ENCODE measurements at regions not wholly inside any gene's neighbourhood (a gene's known extent, or its start where the extent isn't known, plus 50 kb on each side); places are given as distances from the start of the nearest gene placed in this dataset.

DNA sequence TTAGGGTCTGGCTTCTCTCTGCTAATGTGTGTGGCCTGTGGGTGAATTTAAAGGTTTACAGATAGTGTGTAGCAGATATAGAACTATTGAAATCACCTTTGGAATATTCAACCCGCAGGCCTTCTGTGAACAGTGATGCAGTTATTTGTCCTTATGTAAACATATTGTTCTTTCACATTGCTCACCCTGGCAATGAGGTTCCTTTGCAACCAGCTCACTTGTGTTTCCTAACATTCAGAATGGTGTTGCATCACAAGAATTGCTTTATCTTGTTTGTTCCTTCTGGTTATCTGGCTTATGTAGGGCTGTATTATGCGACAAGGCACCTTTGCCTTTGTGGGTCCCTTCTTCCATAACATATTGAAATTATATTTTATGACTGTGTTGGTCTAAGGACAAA, 370.3 kb downstream of the NNT start:
- intact Hi-C loops (cut with DNase I, micrococcal nuclease): no loop called here
- DNase-seq (no peak), ATAC-seq (no peak)

- DNase-seq (no peak), ATAC-seq (no peak)
- intact Hi-C loops (cut with DNase I, micrococcal nuclease): no loop called here
Observed at GRCh38 chr5:43967165-43967564, 364.2 kb downstream of the NNT start.

DNA sequence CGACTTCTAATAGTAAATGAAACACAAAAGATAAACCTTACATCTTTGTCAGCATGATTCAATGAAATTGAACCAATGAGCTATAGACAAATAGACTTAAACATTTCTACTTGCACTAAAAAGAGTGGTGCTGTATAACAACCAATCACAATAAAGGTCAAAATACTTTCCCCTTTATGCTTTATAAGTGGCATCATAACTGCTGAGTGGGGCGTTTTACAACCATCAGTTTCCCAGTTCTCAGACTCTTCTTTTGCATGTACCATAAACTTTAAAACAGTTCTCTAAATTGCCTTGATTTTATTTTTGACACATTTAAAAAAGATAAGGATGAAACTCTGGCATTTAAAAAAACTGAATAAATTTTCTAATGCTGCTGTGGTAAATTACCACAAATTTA, 356.2 kb downstream of the NNT start:
- no peak for ATAC-seq
- intact Hi-C loops (cut with DNase I, micrococcal nuclease): no loop called here
- DNase-seq: no peak

DNA sequence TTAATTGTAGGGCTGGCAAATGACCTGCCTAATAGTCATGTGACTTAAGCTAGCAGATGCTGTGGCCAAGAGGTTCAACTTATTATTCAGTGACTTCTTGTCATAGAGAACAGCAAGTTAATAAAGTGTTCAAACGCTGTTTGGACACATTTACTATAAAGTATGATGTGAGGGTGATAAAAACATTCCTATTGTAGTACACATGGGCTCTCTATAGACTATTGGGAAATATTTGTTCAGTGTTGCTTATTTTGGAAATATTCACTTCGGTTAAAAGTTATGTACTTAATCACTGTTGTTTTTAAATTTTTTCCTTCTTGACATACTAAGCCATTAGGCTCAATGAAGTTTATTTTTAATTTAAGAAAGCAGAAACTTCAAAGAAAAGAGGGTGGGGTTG, 345.0 kb downstream of the NNT start:
- DNase-seq: no peak
- no peak for ATAC-seq
- intact Hi-C loops (cut with DNase I, micrococcal nuclease): no loop called here

DNA sequence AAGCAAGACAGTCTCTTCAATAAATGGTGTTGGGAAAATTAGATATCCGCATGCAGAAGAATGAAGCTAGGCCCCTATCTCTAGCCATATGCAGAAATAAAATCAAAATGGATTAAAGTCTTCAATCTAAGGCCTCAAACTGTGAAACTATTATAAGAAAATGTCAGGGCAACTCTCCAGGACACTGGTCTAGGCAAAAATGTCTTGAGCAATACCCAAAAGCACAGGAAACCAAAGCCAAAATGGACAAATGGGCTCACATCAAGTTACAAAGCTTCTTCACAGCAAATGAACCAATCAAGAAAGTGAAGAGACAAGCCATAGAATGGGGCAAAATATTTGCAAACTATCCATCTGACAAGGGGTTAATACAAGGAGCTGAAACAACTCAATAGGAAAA, 338.8 kb downstream of the NNT start:
- DNase-seq: no peak
- intact Hi-C loops (cut with DNase I, micrococcal nuclease): no loop called here
- no peak for ATAC-seq

- ATAC-seq (no peak), DNase-seq (no peak)
- intact Hi-C loops (cut with DNase I, micrococcal nuclease): no loop called here
Observed at GRCh38 chr5:43940562-43940961, 337.6 kb downstream of the NNT start.

- intact Hi-C loops (cut with DNase I, micrococcal nuclease): no loop called here
- no peak for ATAC-seq
Observed at GRCh38 chr5:43926923-43927322, 323.9 kb downstream of the NNT start.

GRCh38 chr5:43920422-43920821, 317.4 kb downstream of the NNT start:
- intact Hi-C loops (cut with DNase I, micrococcal nuclease): no loop called here
- DNase-seq (no peak), ATAC-seq (no peak)

More at GRCh38 chr5:43926923-43927322, 323.9 kb downstream of the NNT start:
- DNase-seq: no peak

DNA sequence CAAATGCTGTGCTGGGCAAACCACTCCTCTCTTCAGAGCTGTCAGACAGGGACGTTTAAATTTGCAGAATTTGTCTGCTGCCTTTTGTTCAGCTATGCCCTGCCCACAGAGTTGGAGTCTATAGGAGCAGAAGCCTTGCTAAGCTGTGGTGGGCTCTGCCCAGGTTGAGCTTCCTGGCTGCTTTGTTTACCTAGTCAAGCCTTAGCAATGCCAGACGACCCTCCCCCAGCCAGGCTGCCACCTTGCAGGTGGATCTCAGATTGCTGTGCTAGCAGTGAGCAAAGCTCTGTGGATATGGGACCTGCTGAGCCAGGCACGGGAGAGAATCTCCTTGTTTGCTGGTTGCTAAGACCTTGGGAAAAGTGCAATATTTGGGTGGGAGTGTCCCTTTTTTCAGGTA, 314.9 kb downstream of the NNT start:
- intact Hi-C loops (cut with DNase I, micrococcal nuclease): no loop called here
- DNase-seq (no peak), ATAC-seq (no peak)

GRCh38 chr5:43903129-43903528, 300.1 kb downstream of the NNT start:
- DNase-seq (no peak), ATAC-seq (no peak)
- intact Hi-C loops (cut with DNase I, micrococcal nuclease): no loop called here

DNA sequence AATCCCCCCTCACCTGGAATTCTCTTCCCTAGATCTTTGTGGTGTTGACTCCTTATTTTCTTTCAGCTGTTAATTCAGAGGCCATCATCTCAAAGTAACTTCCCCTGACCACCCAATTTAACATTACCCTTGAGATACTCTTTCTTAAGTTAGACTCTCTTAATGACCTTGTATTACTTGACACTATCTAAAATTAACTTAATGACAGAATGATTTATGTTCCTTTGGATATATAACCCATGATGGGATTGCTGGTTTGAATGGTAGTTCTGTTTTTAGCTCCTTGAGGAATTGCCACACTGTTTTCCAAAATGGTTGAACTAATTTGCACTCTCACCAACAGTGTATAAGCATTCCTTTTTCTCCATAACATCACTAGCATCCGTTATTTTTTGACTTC, 298.0 kb downstream of the NNT start:
- DNase-seq (no peak), ATAC-seq (no peak)
- intact Hi-C loops (cut with DNase I, micrococcal nuclease): no loop called here

DNA sequence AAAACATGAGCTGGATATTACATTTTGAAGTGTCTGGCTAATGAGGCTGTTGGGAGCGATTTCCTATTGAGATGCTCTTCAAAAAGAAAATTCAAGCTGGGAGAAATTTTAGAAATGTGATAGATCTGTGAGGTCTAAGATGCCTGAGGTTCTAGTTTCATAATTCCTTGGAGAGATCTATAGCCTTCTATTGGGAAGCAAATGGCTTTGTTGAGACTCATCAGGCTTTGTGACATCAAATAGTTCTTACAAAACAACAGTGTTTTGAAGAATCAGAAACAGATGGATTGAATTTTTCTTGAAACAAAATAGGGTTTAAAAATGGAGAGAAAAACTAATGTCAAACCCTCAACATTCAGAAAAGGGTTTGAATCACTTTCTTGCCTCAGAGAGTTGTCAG, 292.9 kb downstream of the NNT start:
- ATAC-seq (no peak), DNase-seq (no peak)
- intact Hi-C loops (cut with DNase I, micrococcal nuclease): no loop called here

DNA sequence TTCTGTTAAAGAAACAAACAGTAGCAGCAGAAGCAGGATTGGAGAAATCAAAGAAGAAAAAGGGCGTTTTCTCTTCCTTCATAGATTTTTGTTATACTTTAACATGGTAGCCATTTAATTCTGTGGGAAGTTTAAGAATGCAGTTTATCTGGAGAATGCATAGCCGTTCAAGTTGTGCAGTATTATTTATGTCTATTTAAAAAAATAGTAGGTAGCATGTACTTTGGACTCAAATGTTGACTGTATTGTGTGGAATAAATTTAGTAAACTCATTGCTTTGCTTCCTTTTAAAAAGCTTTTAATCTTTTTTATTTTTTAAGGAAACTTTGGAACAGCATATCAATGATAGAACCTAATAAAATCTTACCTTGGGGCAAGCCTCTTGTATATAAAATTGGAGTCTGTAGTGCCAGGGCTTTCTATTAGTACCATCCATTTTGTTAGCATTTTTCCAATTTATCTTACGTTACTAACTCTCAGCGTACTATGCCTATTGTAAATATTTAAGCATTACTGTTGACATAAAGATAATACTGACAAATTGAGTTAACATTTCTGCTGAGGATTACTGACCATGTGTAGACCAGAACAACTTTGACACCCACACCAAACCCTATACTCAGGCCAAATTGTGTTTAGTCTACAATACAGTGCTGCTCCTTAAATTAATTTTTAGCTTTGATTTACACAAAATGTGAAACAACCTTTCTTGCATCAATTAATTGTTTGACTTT, 291.1 kb downstream of the NNT start:
- intact Hi-C loops (cut with DNase I, micrococcal nuclease): no loop called here
- DNase-seq: no peak
- ATAC-seq: no peak

DNA sequence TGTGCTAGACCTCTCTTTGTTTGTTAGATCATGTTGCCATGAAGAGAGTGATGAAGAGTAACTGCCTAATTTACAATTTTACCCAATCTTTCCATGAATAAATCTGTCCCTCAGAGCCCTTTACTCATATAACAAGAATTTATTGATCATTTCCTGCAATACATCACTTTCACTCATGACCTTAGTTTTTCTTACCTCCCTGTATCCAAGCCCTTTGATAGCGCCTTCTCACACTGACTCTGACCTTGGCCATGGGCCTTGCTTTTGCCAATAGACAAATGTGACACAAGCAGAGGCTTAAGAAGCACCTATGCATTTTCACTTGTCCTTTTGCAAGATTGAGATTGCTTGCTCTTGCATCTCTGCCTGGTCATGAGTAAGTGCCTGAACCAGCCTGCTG, 288.1 kb downstream of the NNT start:
- no peak for ATAC-seq

GRCh38 chr5:43889233-43889632, 286.3 kb downstream of the NNT start:
- intact Hi-C loops (cut with DNase I, micrococcal nuclease): no loop called here
- DNase-seq (no peak), ATAC-seq (no peak)

More for the DNA sequence above, 288.1 kb downstream of the NNT start:
- intact Hi-C loops (cut with DNase I, micrococcal nuclease): no loop called here
- DNase-seq: no peak

DNA sequence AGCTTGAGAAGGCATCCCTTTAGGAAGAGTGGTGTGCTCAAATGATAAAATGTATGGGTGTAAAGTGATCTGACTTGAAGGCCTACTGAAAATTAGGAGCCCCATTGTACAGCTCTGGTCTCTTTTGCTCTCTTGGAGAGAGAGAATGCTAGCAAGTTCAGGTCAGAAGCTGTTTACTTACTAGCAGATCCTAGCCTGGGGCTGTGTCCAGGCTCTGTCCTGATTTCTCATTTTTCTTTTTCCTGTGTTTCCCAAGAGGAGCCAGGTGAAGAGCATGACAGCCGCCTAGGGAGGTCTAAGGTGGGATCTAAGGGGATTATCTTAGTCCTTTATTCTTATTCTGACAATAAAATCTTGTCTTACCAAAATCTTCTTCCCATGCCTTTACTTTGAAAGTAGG, 272.8 kb downstream of the NNT start:
- intact Hi-C loops (cut with DNase I, micrococcal nuclease): no loop called here
- DNase-seq (no peak), ATAC-seq (no peak)

GRCh38 chr5:43874772-43875171, 271.8 kb downstream of the NNT start:
- DNase-seq (no peak), ATAC-seq (no peak)
- intact Hi-C loops (cut with DNase I, micrococcal nuclease): no loop called here

GRCh38 chr5:43873791-43874190, 270.8 kb downstream of the NNT start:
- ATAC-seq (no peak), DNase-seq (no peak)
- intact Hi-C loops (cut with DNase I, micrococcal nuclease): no loop called here

GRCh38 chr5:43859309-43859708, 256.3 kb downstream of the NNT start:
- DNase-seq (no peak), ATAC-seq (no peak)
- intact Hi-C loops (cut with DNase I, micrococcal nuclease): no loop called here

DNA sequence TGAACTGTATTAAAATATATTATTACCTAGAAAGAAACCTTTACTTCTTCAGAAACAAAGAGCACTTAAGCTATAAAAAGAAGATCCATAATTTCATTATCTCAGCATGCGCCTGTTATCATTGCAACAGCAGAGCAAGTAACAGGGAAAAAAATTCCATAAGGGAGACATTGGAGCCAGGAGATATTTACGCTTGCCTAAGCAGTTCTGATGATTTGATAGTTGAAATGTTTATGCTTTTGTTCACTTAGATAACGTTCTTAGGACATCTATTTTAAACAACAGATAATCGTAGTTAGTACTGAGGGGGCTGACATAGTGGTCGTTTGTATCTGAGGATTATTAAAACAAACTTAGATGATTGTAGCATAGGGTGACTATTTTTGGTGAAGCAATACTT, 252.5 kb downstream of the NNT start:
- ATAC-seq (no peak), DNase-seq (no peak)
- intact Hi-C loops (cut with DNase I, micrococcal nuclease): no loop called here

DNA sequence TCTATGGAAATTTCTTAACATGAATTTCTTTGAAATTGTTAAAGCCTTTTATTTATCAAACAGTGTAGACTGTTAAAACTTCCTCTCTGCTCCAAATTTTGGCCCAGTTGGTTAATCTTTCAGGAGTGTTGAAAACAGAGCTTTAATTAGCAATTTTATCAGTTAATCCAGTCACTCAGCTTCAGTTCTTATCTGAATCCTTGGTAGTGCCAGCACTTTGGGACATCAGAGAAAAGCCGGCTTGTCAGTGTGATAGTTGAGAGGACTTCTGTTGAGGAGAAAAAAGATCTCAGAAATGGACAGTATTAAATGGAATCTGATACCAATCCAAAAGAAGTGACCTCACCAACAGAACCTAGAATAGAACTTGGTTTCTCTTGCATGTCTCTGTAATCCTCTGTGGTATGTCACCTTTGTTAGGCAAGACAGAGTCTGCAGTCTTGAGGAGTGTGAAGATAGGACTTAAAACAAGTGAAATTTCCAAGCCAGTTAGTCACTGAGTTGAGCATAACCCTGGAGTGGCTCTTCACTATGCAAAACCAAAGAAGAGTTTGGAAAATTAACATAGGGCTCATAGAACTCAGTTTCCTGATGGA, 251.8 kb downstream of the NNT start:
- ATAC-seq (no peak), DNase-seq (no peak)
- intact Hi-C loops (cut with DNase I, micrococcal nuclease): no loop called here
